GM21381 (cell line): ENCODE measurements at regions not wholly inside any gene's neighbourhood (a gene's known extent, or its start where the extent isn't known, plus 50 kb on each side); places are given as distances from the start of the nearest gene placed in this dataset.
"Not testable (repeated sequence)": the region's sequence is repeated elsewhere in the genome, so short reads cannot be mapped to it uniquely, and the experiment has no call there.

Experiments used
- ATAC-seq: cut with Tn5 transposase; IDR thresholded peaks from one replicate; pipeline ENCODE4 v1.9.1; 2021; ENCODE audit warnings: mild to moderate bottlenecking, moderate library complexity; ENCODE audit not compliant: unreplicated experiment

GRCh38 chr22:49677495-49677889 is 150.2 kb downstream of the BRD1 start:
- ATAC-seq, result no peak

GRCh38 chr22:49676783-49677494 is 150.7 kb downstream of the BRD1 start:
- ATAC-seq, result no peak

GRCh38 chr22:49676230-49676629 is 151.4 kb downstream of the BRD1 start:
- ATAC-seq, result no peak

GRCh38 chr22:49674479-49675050 is 153.1 kb downstream of the BRD1 start:
- ATAC-seq, result no peak

GRCh38 chr22:49673048-49673447 is 154.6 kb downstream of the BRD1 start:
- ATAC-seq, result no peak

GRCh38 chr22:49672014-49672516 is 155.6 kb downstream of the BRD1 start:
- ATAC-seq, result no peak

- no peak for ATAC-seq
Measured at GRCh38 chr22:49671331-49672013, 156.2 kb downstream of the BRD1 start.

- no peak for ATAC-seq
Measured at GRCh38 chr22:49670456-49671330, 157.0 kb downstream of the BRD1 start.

GRCh38 chr22:49669969-49670455 is 157.7 kb downstream of the BRD1 start:
- ATAC-seq, result not testable (repeated sequence)

GRCh38 chr22:49669427-49669968 is 158.2 kb downstream of the BRD1 start:
- not testable (repeated sequence) for ATAC-seq

- no peak for ATAC-seq
Measured at GRCh38 chr22:49668402-49668801, 159.3 kb downstream of the BRD1 start.

- no peak for ATAC-seq
Measured at GRCh38 chr22:49667236-49667635, 160.4 kb downstream of the BRD1 start.

GRCh38 chr22:49666146-49666809 is 161.4 kb downstream of the BRD1 start:
- no peak for ATAC-seq

GRCh38 chr22:49664891-49665290 is 162.8 kb downstream of the BRD1 start:
- ATAC-seq, result no peak

GRCh38 chr22:49664371-49664881 is 163.2 kb downstream of the BRD1 start:
- no peak for ATAC-seq

- no peak for ATAC-seq
Measured at GRCh38 chr22:49663823-49664222, 163.8 kb downstream of the BRD1 start.

- no peak for ATAC-seq
Measured at GRCh38 chr22:49663311-49663711, 164.4 kb downstream of the BRD1 start.

- ATAC-seq, result no peak
Measured at GRCh38 chr22:49662681-49663080, 165.0 kb downstream of the BRD1 start.

- ATAC-seq, result no peak
Measured at GRCh38 chr22:49660794-49661781, 166.6 kb downstream of the BRD1 start.
